ENCODE measurements at regions not wholly inside any gene's neighbourhood (a gene's known extent, or its start where the extent isn't known, plus 50 kb on each side); places are given as distances from the start of the nearest gene placed in this dataset.

DNA sequence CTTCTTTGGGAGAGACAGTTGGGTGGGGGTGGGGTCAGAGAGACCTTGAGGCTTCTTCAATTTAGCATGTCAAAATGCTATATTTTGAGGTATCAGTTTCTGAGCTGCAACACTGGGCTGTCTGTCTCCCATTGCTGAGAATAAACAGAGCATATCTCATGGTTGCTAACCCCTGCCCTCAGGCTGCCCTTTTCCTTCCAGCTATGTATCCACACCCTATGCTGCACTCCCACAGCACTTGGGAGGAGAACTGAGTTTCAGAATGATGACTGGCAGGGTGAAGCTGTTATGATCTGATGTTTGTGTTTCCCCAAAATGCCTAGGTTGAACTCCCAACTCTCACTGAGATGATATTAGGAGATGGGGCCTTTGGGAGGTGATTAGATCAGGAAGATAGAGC lies 794.0 kb downstream of the RNF144A start:
- TF ChIP-seq, protein P1, sequence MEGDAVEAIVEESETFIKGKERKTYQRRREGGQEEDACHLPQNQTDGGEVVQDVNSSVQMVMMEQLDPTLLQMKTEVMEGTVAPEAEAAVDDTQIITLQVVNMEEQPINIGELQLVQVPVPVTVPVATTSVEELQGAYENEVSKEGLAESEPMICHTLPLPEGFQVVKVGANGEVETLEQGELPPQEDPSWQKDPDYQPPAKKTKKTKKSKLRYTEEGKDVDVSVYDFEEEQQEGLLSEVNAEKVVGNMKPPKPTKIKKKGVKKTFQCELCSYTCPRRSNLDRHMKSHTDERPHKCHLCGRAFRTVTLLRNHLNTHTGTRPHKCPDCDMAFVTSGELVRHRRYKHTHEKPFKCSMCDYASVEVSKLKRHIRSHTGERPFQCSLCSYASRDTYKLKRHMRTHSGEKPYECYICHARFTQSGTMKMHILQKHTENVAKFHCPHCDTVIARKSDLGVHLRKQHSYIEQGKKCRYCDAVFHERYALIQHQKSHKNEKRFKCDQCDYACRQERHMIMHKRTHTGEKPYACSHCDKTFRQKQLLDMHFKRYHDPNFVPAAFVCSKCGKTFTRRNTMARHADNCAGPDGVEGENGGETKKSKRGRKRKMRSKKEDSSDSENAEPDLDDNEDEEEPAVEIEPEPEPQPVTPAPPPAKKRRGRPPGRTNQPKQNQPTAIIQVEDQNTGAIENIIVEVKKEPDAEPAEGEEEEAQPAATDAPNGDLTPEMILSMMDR (IDR thresholded peaks at IDR 0.05) = no peak
- TF ChIP-seq EP300 (IDR thresholded peaks at IDR 0.05) (no peak), POLR2A (IDR thresholded peaks at IDR 0.05; ENCODE audit: low read depth) (no peak)

All from esophagus muscularis mucosa (tissue), 4 donors.